ENCODE measurements at regions not wholly inside any gene's neighbourhood (a gene's known extent, or its start where the extent isn't known, plus 50 kb on each side); places are given as distances from the start of the nearest gene placed in this dataset.

GRCh38 chr5:28404363-28405071 is 1366.1 kb upstream of the CDH9 start:
- Histone ChIP-seq H3K27me3 (ENCODE audit: insufficient read depth, low read depth) (no peaks in the 10 kb centered on the region), H3K79me2 (ENCODE audit: insufficient read depth, low read depth) (no peaks in the 10 kb centered on the region), H3K9ac (no peak overlapping the region), H4K20me1 (ENCODE audit: insufficient read depth) (no peaks in the 10 kb centered on the region), H2AFZ (ENCODE audit: low read depth) (no peak overlapping the region), H3K27ac (no peak overlapping the region), H3K4me2 (no peak overlapping the region), H3K4me3 (IDR thresholded peaks at IDR 0.05; ENCODE audit: insufficient read depth, low read depth, low read length) (no peak overlapping the region), H3K36me3 (ENCODE audit: insufficient read depth) (no peaks in the 10 kb centered on the region), H3K4me1 (ENCODE audit: low read depth, poor library complexity, severe bottlenecking) (no peaks in the 10 kb centered on the region)
- TF ChIP-seq, protein P1, sequence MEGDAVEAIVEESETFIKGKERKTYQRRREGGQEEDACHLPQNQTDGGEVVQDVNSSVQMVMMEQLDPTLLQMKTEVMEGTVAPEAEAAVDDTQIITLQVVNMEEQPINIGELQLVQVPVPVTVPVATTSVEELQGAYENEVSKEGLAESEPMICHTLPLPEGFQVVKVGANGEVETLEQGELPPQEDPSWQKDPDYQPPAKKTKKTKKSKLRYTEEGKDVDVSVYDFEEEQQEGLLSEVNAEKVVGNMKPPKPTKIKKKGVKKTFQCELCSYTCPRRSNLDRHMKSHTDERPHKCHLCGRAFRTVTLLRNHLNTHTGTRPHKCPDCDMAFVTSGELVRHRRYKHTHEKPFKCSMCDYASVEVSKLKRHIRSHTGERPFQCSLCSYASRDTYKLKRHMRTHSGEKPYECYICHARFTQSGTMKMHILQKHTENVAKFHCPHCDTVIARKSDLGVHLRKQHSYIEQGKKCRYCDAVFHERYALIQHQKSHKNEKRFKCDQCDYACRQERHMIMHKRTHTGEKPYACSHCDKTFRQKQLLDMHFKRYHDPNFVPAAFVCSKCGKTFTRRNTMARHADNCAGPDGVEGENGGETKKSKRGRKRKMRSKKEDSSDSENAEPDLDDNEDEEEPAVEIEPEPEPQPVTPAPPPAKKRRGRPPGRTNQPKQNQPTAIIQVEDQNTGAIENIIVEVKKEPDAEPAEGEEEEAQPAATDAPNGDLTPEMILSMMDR (conservative IDR thresholded peaks at IDR 0.05; ENCODE audit: low read depth, low read length), result no peak

- no peak overlapping the region for H3K4me3 ChIP-seq (IDR thresholded peaks at IDR 0.05; ENCODE audit: insufficient read depth, low read depth, low read length)
Observed at GRCh38 chr5:28403846-28404245, 1365.5 kb upstream of the CDH9 start.

DNA sequence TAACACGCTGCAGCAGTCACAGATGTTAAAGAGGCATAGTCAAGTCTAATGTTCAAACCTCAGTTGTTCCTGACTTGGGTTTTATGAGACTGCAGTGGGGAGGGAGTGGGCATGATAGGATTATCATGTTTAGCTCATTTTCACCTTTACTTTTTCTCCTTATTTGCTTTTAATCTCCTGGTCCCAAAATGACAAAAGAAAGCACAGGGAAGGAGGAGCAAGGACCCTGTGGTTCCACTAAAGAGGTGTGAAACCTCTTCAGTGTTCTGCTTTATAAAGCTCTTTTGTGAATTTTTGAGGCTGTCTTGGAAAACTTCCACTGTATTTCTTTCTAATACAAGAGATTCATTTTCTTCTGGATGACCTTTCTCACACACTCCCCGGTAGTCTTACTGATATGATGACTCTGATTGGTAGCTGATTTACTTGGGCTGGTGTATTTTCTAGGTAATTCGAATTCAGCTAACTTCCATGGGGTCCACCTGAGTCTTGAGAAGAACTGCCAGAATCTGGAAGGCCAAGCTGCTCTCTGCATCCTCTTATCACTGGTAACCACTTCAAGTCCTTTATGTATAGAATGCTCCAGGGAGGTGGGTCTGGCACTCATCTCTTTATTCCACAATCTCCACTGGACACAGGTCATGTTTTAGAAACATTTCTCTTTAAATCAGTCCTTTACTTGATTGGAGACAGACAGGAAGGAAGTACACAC is 1364.4 kb upstream of the CDH9 start:
- Histone ChIP-seq H3K27ac (no peak overlapping the region), H3K4me1 (ENCODE audit: low read depth, poor library complexity, severe bottlenecking) (no peaks in the 10 kb centered on the region), H3K36me3 (ENCODE audit: insufficient read depth) (no peaks in the 10 kb centered on the region), H3K27me3 (ENCODE audit: insufficient read depth, low read depth) (no peaks in the 10 kb centered on the region), H3K4me3 (IDR thresholded peaks at IDR 0.05; ENCODE audit: insufficient read depth, low read depth, low read length) (no peak overlapping the region), H3K9ac (no peak overlapping the region), H4K20me1 (ENCODE audit: insufficient read depth) (no peaks in the 10 kb centered on the region), H3K79me2 (ENCODE audit: insufficient read depth, low read depth) (no peaks in the 10 kb centered on the region), H2AFZ (ENCODE audit: low read depth) (no peak overlapping the region), H3K4me2 (no peak overlapping the region)
- TF ChIP-seq, protein P1 (conservative IDR thresholded peaks at IDR 0.05; ENCODE audit: low read depth, low read length), result no peak

More at GRCh38 chr5:28403846-28404245, 1365.5 kb upstream of the CDH9 start:
- Histone ChIP-seq H3K4me1 (ENCODE audit: low read depth, poor library complexity, severe bottlenecking) (no peaks in the 10 kb centered on the region), H3K36me3 (ENCODE audit: insufficient read depth) (no peaks in the 10 kb centered on the region), H3K9ac (no peak overlapping the region), H3K27me3 (ENCODE audit: insufficient read depth, low read depth) (no peaks in the 10 kb centered on the region), H3K79me2 (ENCODE audit: insufficient read depth, low read depth) (no peaks in the 10 kb centered on the region), H3K4me2 (no peak overlapping the region), H2AFZ (ENCODE audit: low read depth) (no peak overlapping the region), H4K20me1 (ENCODE audit: insufficient read depth) (no peaks in the 10 kb centered on the region), H3K27ac (no peak overlapping the region)
- TF ChIP-seq, protein P1 (conservative IDR thresholded peaks at IDR 0.05; ENCODE audit: low read depth, low read length), result no peak

DNA sequence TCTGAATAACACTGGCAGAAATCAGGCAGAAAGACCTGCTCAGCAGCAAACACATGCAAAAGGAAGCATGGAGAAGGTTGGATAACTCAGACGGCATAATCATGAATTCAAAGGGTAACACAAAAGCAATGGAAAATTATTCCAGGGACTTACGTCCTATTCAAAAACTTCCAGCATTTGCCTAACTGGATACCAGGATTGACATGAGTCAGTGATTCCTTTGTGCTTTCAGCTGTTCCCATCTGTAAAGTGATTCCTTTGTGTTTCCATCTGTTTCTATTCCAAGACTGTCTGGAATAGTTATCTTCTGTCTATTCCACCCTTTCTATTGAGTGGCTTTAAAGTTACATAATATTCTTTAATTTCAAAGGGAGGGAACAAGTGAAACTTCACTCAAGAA is 1361.7 kb upstream of the CDH9 start:
- Histone ChIP-seq H2AFZ (ENCODE audit: low read depth) (no peak overlapping the region), H3K36me3 (ENCODE audit: insufficient read depth) (no peaks in the 10 kb centered on the region), H3K4me3 (IDR thresholded peaks at IDR 0.05; ENCODE audit: insufficient read depth, low read depth, low read length) (no peak overlapping the region), H3K27me3 (ENCODE audit: insufficient read depth, low read depth) (no peaks in the 10 kb centered on the region), H3K4me2 (no peak overlapping the region), H3K9ac (no peak overlapping the region), H4K20me1 (ENCODE audit: insufficient read depth) (no peaks in the 10 kb centered on the region), H3K79me2 (ENCODE audit: insufficient read depth, low read depth) (no peaks in the 10 kb centered on the region), H3K4me1 (ENCODE audit: low read depth, poor library complexity, severe bottlenecking) (no peaks in the 10 kb centered on the region), H3K27ac (no peak overlapping the region)
- TF ChIP-seq, protein P1 (conservative IDR thresholded peaks at IDR 0.05; ENCODE audit: low read depth, low read length), result no peak
